ENCODE measurements at regions not wholly inside any gene's neighbourhood (a gene's known extent, or its start where the extent isn't known, plus 50 kb on each side); places are given as distances from the start of the nearest gene placed in this dataset.
"Not testable (repeated sequence)": the region's sequence is repeated elsewhere in the genome, so short reads cannot be mapped to it uniquely, and the experiment has no call there.

GRCh38 chr21:30104241-30104640, 62.4 kb downstream of the CLDN17 start:
- DNase-seq, result no peak

GRCh38 chr21:30102871-30103270, 63.7 kb downstream of the CLDN17 start:
- DNase-seq, result no peak

DNA sequence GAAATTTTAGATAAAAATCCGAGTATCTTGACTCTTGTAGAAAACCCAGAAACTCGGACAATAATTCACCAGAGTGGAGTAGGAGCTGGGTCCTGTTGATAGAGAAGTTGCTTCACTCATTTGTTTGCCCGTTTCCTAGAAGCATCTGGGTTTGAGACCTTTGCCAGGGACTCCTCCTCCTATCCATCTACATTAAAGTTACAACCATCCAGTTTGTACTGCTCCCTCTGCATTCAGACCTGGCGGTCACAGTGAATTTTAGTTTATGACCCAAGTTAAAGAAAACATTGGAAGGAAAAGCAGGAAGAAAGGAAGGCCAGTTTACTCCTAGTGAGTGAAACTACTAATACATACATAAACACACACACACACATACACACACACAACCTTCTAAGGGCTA, 64.6 kb downstream of the CLDN17 start:
- no peak for DNase-seq

DNA sequence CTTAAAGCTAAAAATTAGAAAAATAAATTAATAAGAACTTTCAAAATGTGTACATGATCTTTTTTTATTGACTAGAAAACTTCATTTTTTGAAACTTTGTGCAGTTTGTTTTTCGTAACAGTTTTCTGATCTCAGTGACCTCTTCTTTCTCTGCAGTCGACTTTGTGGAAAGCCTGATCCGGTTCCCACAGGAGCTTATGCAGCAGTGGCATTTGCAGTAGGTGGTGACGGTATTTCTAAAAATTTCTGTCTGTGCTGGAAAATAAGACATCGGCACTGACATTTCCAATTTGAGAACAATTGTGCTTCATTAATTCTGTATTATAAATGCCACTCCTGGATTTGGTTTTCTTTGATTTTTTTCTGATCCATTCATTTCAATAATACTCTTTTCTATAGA, 68.8 kb downstream of the CLDN17 start:
- no peak for DNase-seq

DNA sequence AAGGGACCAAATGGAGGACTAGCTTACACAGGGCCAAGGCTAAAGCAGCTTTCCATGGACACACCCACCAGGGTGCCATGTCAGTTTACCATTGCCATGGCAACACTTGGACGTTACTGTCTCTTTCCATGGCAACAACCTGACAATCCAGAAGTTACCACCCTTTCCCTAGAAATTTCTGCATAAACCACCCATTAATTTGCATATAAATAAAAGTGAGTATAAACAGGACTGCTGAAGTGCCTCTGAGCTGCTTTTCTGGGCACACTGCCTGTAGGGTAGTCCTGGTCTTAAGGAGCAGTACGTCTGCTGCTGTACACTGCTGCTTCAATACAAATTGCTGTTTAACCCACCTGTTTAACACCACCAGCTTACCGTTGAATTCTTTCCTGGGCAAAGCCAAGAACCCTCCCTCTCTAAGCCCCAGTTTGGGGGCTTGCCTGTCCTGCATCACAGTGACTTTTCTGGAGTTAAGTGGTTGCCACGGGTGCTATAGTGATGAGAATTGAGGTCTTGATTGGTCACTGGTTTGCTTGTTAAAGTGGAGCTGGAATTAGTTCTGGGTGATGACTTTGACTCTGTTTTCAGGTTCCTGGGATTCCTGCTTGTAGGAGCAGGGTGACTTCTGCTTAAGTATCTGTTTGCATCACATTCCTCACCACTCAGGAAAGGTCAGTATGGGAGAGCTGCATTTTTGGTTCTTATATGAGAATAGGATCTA, 83.2 kb downstream of the CLDN17 start:
- DNase-seq, result no peak

- DNase-seq, result no peak
Observed at GRCh38 chr21:30081506-30081905, 85.1 kb downstream of the CLDN17 start.

GRCh38 chr21:30072496-30072895, 94.1 kb downstream of the CLDN17 start:
- DNase-seq, result peak; percentile 43

- no peak for DNase-seq
Observed at GRCh38 chr21:30058928-30059327, 107.7 kb downstream of the CLDN17 start.

GRCh38 chr21:30057108-30057507, 109.5 kb downstream of the CLDN17 start:
- DNase-seq, result no peak

GRCh38 chr21:30048570-30048969, 108.8 kb upstream of the GRIK1 start:
- DNase-seq, result no peak

GRCh38 chr21:30044447-30045064, 104.8 kb upstream of the GRIK1 start:
- peak; percentile 25 for DNase-seq

GRCh38 chr21:30042443-30042842, 102.6 kb upstream of the GRIK1 start:
- no peak for DNase-seq

DNA sequence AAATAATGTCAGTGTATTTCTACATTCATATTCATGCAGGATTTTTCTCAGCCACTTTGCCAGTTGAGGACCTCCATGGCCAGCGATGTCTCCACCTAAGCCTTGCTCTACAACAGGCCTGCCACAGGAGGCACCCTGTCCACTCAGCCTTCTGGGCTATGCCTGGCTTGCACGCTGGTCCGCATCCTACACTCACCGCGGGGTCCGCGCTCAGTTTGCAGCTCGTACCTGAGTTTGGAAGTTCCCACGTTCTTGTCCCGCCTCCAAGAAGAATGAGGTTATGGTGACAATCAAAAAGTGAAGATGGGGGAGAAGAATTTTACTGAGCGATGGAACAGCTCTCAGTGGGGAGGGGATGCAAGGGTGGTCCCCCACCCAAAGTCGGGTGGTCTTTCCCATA, 93.6 kb upstream of the GRIK1 start:
- DNase-seq, result no peak

GRCh38 chr21:30030416-30030815, 90.6 kb upstream of the GRIK1 start:
- DNase-seq, result no peak

GRCh38 chr21:30028537-30028936, 88.7 kb upstream of the GRIK1 start:
- no peak for DNase-seq

DNA sequence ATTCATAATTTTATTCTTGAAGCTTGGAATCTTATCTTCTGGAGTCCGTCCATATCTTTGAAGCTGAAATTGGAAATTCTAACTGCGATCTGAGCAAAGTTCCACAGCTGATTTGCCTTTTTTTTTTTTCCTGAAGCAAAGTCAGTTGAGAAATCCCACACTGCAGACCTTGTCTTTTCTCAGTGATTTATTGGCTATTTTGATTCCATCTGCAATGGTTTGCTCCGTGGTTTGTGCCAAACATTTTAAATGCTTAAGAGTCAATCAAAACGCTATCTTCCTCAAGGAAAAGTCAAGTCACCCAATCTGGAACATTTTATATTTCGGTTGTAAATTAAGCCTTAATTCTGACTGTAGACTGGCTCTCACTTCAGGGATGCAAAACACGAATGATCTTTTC, 88.2 kb upstream of the GRIK1 start:
- no peak for DNase-seq

- not testable (repeated sequence) for DNase-seq
Observed at GRCh38 chr21:30023056-30023455, 83.3 kb upstream of the GRIK1 start.

- DNase-seq, result no peak
Observed at GRCh38 chr21:30014886-30015285, 75.1 kb upstream of the GRIK1 start.

GRCh38 chr21:29991624-29992023, 51.8 kb upstream of the GRIK1 start:
- DNase-seq, result no peak

- no peak for DNase-seq
Observed at GRCh38 chr21:29989634-29990234, 49.9 kb upstream of the GRIK1 start.
